OCI-LY3 (cell line): ENCODE measurements at regions not wholly inside any gene's neighbourhood (a gene's known extent, or its start where the extent isn't known, plus 50 kb on each side); places are given as distances from the start of the nearest gene placed in this dataset.

ENCODE experiments used
- CTCF ChIP-seq: fragments of 200-600, 300-600 bp; sonication (generic); IDR thresholded peaks from 2 replicates; pipeline ENCODE4 v1.5.1; 2014; ENCODE audit warnings: antibody characterized with exemption, low read length, low read depth
- EZH2phosphoT487 ChIP-seq: fragments of 200-600 bp; shearing (Covaris generic); IDR thresholded peaks from 2 replicates; pipeline ENCODE4 v1.6.1; 2018; ENCODE audit warnings: antibody characterized with exemption, mixed run types, low read depth

- TF ChIP-seq CTCF, result no peak
- no peak for TF ChIP-seq EZH2phosphoT487
These were observed 119.0 kb downstream of the ANKRD50 start for GRCh38 chr4:124593494-124593893.
